ENCODE measurements at regions not wholly inside any gene's neighbourhood (a gene's known extent, or its start where the extent isn't known, plus 50 kb on each side); places are given as distances from the start of the nearest gene placed in this dataset.

- TF ChIP-seq POLR2A (IDR thresholded peaks at IDR 0.05) (no peak), CTCF (IDR thresholded peaks at IDR 0.05) (no peak)
These were observed 250.9 kb upstream of the MKLN1 start for GRCh38 chr7:131076711-131077181.

Measured in Peyer's patch (tissue), 4 donors.